ENCODE measurements at regions not wholly inside any gene's neighbourhood (a gene's known extent, or its start where the extent isn't known, plus 50 kb on each side); places are given as distances from the start of the nearest gene placed in this dataset.

- DNase-seq: no peak
These were observed 54.2 kb upstream of the MCTP2 start for GRCh38 chr15:94177112-94177511.

GRCh38 chr15:94175420-94175819, 55.9 kb upstream of the MCTP2 start:
- no peak for DNase-seq

- no peak for DNase-seq
These were observed 57.0 kb upstream of the MCTP2 start for GRCh38 chr15:94174399-94174802.

GRCh38 chr15:94168250-94168649, 63.1 kb upstream of the MCTP2 start:
- DNase-seq: no peak

- DNase-seq: no peak
These were observed 66.4 kb upstream of the MCTP2 start for GRCh38 chr15:94164971-94165370.

- peak; percentile 32 for DNase-seq
These were observed 67.1 kb upstream of the MCTP2 start for GRCh38 chr15:94164202-94164807.

GRCh38 chr15:94162939-94163338, 68.4 kb upstream of the MCTP2 start:
- no peak for DNase-seq

- DNase-seq: no peak
These were observed 77.1 kb upstream of the MCTP2 start for GRCh38 chr15:94154255-94154654.

- no peak for DNase-seq
These were observed 86.3 kb upstream of the MCTP2 start for GRCh38 chr15:94145046-94145445.

- DNase-seq: no peak
These were observed 89.6 kb upstream of the MCTP2 start for GRCh38 chr15:94141802-94142201.

- DNase-seq: no peak
These were observed 95.7 kb upstream of the MCTP2 start for GRCh38 chr15:94135486-94136147.

- DNase-seq: no peak
These were observed 99.5 kb upstream of the MCTP2 start for GRCh38 chr15:94131875-94132274.

GRCh38 chr15:94130504-94130903, 100.9 kb upstream of the MCTP2 start:
- DNase-seq: no peak

- no peak for DNase-seq
These were observed 104.4 kb upstream of the MCTP2 start for GRCh38 chr15:94127006-94127405.

- no peak for DNase-seq
These were observed 105.7 kb upstream of the MCTP2 start for GRCh38 chr15:94125698-94126097.

GRCh38 chr15:94125156-94125555, 106.2 kb upstream of the MCTP2 start:
- DNase-seq: peak; percentile 19

GRCh38 chr15:94122516-94122915, 108.8 kb upstream of the MCTP2 start:
- no peak for DNase-seq

- DNase-seq: peak; percentile 87
These were observed 111.2 kb upstream of the MCTP2 start for GRCh38 chr15:94119923-94120775.

- peak; percentile 63 for DNase-seq
These were observed 112.0 kb upstream of the MCTP2 start for GRCh38 chr15:94119298-94119811.

- no peak for DNase-seq
These were observed 120.8 kb upstream of the MCTP2 start for GRCh38 chr15:94110476-94111130.

GRCh38 chr15:94107652-94108051, 123.7 kb upstream of the MCTP2 start:
- no peak for DNase-seq

GRCh38 chr15:94105760-94106159, 125.6 kb upstream of the MCTP2 start:
- no peak for DNase-seq

- no peak for DNase-seq
These were observed 130.5 kb upstream of the MCTP2 start for GRCh38 chr15:94100863-94101262.

Data from hindlimb muscle (tissue), 1 donor.